ENCODE measurements at regions not wholly inside any gene's neighbourhood (a gene's known extent, or its start where the extent isn't known, plus 50 kb on each side); places are given as distances from the start of the nearest gene placed in this dataset.

- H2AFZ ChIP-seq (ENCODE audit: low read length): no peak overlapping the region
- H3K4me1 ChIP-seq (replicated peaks in 1 of 4; ENCODE audit: control insufficient read depth in 3 of 4, insufficient read depth in 4 of 4, low read length in 3 of 4): no peaks in the 10 kb centered on the region
- no peaks in the 10 kb centered on the region for H3K79me2 ChIP-seq (ENCODE audit: control insufficient read depth in 1 of 2, insufficient read depth in 2 of 2, low read length in 2 of 2)
- no peak overlapping the region for H3K27ac ChIP-seq (ENCODE audit: low read depth, low read length)
- no peak overlapping the region for H4K5ac ChIP-seq (ENCODE audit: insufficient read length, low read depth, low read length)
- H3K4me3 ChIP-seq (ENCODE audit: extremely low read depth in 1 of 4, insufficient read depth in 2 of 4, low read depth in 3 of 4, low read length in 4 of 4): no peak overlapping the region
- no peak overlapping the region for H3K23ac ChIP-seq (ENCODE audit: insufficient read length)
- H3K14ac ChIP-seq (ENCODE audit: insufficient read length): no peak overlapping the region
- no peak overlapping the region for H3K4me2 ChIP-seq (ENCODE audit: insufficient read depth in 1 of 2, low read depth in 2 of 2, low read length in 2 of 2)
- FAIRE-seq (no peak), DNase-seq (ENCODE audit: low read depth in 1 of 2, low spot score in 2 of 2) (no peak)
- POLR2A ChIA-PET (ENCODE audit: partially characterized antibody): no interaction called here
- 96% methylated on average over 2 of the region's 2 CpGs; no CpG with 5 or more reads in 1 of the 2 experiments for WGBS, 2 experiments (ENCODE audit: extremely low coverage in 1 of 2, insufficient coverage in 1 of 2, insufficient read length in 1 of 2, insufficient replicate concordance in 2 of 2, low coverage in 1 of 2, low lambda C conversion rate in 2 of 2, missing lambda C conversion rate in 1 of 2)
- no peak overlapping the region for H3K56ac ChIP-seq (replicated peaks; ENCODE audit: insufficient read length, low read depth, low read length)
- no peak overlapping the region for H4K8ac ChIP-seq (ENCODE audit: extremely low read depth, insufficient read depth, low read length)
- H2BK20ac ChIP-seq (ENCODE audit: low read length): no peak overlapping the region
- TF ChIP-seq SIN3A (conservative IDR thresholded peaks at IDR 0.05 in 1 of 2, IDR thresholded peaks at IDR 0.05 in 1 of 2; ENCODE audit: low read depth in 1 of 2, low read length in 2 of 2): no peak
- TF ChIP-seq JUN (IDR thresholded peaks at IDR 0.05; ENCODE audit: low read depth, low read length): no peak
- no peak for TF ChIP-seq JUND (IDR thresholded peaks at IDR 0.05; ENCODE audit: low read length)
- no peak for TF ChIP-seq ZNF274 (IDR thresholded peaks at IDR 0.05; ENCODE audit: borderline replicate concordance, extremely low read depth, low read length)
- TF ChIP-seq CHD2 (IDR thresholded peaks at IDR 0.05; ENCODE audit: low read length): no peak
- TF ChIP-seq SP4 (IDR thresholded peaks at IDR 0.05; ENCODE audit: low read length): no peak
- no peak for TF ChIP-seq POLR2A (IDR thresholded peaks at IDR 0.05; ENCODE audit: control extremely low read depth in 1 of 2, low read depth in 2 of 2, low read length in 2 of 2)
- H2BK15ac ChIP-seq (ENCODE audit: low read length): no peak overlapping the region
- H4K91ac ChIP-seq (replicated peaks; ENCODE audit: insufficient read length, low read length): no peak overlapping the region
- no peaks in the 10 kb centered on the region for H3K79me1 ChIP-seq (ENCODE audit: low read depth, low read length)
- no peak overlapping the region for H2AK5ac ChIP-seq (ENCODE audit: low read depth, low read length)
- H3K9ac ChIP-seq (replicated peaks in 1 of 4; ENCODE audit: extremely low read depth in 1 of 4, low read depth in 3 of 4, low read length in 3 of 4): no peak overlapping the region
- H2BK120ac ChIP-seq (replicated peaks; ENCODE audit: low read depth, low read length): no peak overlapping the region
- no peak overlapping the region for H3K4ac ChIP-seq (replicated peaks; ENCODE audit: insufficient read length, low read depth, low read length)
- peaks cover 2% of the 10 kb centered on the region; the same call in 1 of the 2 replicates for H3K23me2 ChIP-seq (ENCODE audit: low read depth, low read length)
- CTCF ChIA-PET (ENCODE audit: partially characterized antibody): interaction anchor here (1.2 to 1.6 kb wide), 2 partner anchors 55 to 56 kb away, joined by 3 read pairs; no protein-coding TSS in a partner anchor
- H3K18ac ChIP-seq (ENCODE audit: extremely low read depth, low read length): no peak overlapping the region
- no peak overlapping the region for H2BK5ac ChIP-seq (ENCODE audit: low read depth, low read length)
- no peaks in the 10 kb centered on the region for H3K36me3 ChIP-seq (ENCODE audit: control insufficient read depth in 2 of 4, insufficient read depth in 4 of 4, low read length in 3 of 4)
- no peak overlapping the region for H2BK12ac ChIP-seq (ENCODE audit: low read depth, low read length)
- H4K20me1 ChIP-seq (replicated peaks in 1 of 2; ENCODE audit: control insufficient read depth in 1 of 2, insufficient read depth in 2 of 2, low read length in 2 of 2): no peaks in the 10 kb centered on the region
- H3K9me3 ChIP-seq (ENCODE audit: insufficient read depth in 2 of 2, low read depth in 1 of 2, low read length in 1 of 2): no peaks in the 10 kb centered on the region
- no peaks in the 10 kb centered on the region for H3K27me3 ChIP-seq (replicated peaks in 1 of 4; ENCODE audit: control insufficient read depth in 3 of 4, extremely low read depth in 1 of 4, insufficient read depth in 3 of 4, low read length in 3 of 4)
These were observed 288.5 kb upstream of the ANKH start for GRCh38 chr5:15160091-15160490.

All from H1 (cell line).